GM21360 (cell line): ENCODE measurements at regions not wholly inside any gene's neighbourhood (a gene's known extent, or its start where the extent isn't known, plus 50 kb on each side); places are given as distances from the start of the nearest gene placed in this dataset.
"Not testable (repeated sequence)": the region's sequence is repeated elsewhere in the genome, so short reads cannot be mapped to it uniquely, and the experiment has no call there.

Experiments used
- ATAC-seq: cut with Tn5 transposase; IDR thresholded peaks from one replicate; pipeline ENCODE4 v1.9.1; 2021; ENCODE audit warnings: mild to moderate bottlenecking, moderate library complexity; ENCODE audit not compliant: unreplicated experiment

DNA sequence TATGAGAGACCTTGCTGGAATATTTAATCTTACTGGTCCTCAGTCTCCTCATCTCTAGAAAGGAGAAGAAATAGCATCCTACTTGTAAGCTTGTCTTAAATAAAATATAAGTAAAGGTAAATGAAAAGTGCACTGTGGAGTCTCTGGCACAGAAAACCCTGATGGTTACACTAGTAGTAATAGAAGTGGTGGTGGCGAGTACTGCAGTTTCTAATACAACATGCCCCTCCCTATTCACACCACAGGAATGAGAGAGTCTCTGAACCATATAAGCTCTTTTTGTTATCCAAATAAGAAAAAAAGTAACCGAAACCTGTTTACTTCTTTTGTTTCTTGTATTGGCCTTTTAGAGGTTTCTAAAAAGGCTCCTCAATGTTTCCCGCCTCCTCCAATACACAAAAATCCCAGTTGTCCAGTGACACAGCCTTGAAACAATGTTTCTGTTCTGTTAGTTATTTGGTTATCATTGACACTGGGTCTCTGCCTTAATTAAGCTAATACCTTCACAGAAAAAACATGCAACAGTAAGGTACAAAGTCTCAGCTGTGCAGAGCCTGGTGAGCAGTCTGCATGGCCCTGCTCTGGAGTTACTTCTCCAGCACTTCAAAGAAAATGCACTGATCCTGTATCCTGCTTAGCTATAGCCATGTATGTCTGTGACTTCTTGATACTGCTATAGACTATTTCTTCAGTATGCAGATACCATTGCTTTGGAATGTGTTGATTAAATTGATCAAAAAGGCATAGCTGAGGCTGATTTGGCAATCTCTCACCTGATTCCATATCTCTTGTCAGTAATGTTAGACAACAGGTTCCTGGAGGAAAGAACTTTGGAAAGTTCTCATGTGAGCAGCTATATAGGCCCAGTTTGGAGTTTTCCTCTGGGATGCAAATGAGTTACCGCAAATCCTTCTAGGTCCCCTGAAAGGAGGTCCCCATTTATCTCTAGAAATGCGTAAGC lies 315.6 kb upstream of the IL12A start:
- ATAC-seq = peak; percentile 86

DNA sequence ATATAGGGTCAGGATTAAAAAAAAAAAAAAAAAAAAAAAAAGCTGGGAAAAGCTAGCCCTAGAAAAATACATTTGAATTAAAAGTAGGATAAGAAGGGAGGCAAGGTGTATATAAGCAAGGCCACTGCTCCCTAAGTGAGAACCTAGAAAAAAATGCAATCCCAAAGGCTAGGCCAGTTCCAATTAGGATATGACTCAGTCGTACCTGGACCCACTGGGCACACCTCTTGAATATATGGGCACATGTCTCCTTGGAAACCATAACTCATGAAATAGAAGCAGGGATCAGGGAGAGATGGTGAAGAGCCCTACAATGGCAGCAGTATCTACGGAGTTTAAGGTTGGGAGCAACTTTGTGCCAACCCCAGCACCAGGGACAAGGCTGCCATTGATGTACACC lies 314.1 kb upstream of the IL12A start:
- ATAC-seq = no peak

DNA sequence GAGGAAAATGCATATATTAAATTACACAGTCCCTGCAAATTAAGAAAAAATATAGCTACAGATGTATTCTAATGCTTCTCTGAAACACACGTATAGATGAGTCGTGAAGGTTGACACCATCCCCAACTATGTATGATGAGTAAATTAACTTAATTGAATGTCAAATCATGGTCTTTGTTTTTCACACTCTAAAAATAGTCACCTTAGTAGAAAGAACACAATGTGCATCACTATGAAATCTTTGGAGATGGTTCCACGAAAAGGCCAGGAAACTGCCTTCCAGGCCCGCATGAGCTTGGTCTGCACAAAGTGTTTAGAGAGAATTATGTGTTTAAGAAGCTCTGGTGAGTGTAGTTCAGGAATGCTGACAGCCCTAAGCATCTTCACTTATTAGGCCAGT lies 313.4 kb upstream of the IL12A start:
- no peak for ATAC-seq

DNA sequence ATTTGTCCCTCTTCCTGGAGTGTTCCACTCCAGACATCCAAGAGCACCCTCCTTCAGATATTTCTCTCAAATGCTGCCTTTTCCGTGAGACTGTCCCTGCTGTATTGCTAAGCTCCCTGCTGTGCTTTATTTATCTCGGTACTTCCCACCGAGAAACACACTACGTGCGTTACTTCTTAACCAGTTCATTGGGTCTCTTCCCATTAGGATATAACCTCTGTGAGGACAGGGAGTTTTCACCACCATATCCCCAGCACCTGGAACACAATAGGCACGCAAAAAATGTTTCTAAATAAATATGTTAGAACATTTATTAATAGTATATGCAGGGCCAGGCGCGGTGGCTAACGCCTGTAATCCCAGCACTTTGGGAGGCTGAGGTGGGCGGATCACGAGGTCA lies 308.7 kb upstream of the IL12A start:
- ATAC-seq = no peak

DNA sequence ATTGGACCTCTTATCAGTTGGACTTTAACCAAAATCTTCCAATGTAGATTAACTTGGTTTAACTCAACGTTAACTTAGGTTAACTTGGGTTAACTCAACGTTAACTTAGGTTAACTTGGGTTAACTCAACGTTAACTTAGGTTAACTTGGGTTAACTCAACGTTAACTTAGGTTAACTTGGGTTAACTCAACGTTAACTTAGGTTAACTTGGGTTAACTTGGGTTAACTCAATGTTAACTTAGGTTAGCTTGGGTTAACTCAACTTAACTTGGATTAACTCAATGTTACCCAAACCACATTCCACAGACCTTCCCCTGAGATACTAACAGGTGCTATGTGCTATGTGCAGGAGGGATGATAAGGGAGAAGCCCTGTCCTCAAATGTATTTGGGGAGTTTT lies 306.9 kb upstream of the IL12A start:
- not testable (repeated sequence) for ATAC-seq

DNA sequence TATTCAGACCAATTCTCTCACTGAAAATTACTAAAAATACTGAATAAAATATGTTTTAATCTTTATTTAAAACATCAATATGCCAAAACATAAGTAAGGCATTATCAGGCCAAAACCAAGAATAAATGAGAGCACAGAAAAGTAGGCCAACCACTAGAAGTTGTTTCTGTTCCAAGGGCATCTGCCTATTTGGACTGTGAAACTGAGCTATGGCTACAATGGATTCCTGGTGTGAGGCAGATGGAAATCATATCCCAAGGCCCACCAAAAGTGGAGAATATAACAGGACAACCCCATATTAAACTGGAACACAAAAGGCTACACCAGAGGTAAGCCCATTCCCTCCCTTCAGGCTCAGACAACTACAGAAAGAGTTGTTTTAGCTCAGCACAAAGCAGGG lies 302.8 kb upstream of the IL12A start:
- ATAC-seq = no peak

DNA sequence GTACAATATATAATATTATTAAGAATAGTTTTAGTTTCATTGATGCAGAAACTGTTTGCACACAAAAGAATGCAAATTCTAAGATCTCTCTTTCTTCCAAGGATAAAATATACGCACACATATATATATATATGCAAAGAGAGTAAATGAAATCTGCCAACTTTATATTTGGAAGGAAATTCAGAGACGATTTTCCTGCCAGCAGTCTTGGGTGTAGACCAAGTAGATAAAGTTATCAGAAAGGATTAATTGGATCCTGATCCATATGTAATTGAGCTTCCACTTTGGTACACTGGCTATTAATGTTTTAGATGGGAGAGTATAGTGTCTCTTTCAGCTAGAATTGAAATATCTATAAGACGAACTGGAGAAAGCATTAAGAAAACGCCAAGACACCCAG lies 295.4 kb upstream of the IL12A start:
- ATAC-seq = no peak

DNA sequence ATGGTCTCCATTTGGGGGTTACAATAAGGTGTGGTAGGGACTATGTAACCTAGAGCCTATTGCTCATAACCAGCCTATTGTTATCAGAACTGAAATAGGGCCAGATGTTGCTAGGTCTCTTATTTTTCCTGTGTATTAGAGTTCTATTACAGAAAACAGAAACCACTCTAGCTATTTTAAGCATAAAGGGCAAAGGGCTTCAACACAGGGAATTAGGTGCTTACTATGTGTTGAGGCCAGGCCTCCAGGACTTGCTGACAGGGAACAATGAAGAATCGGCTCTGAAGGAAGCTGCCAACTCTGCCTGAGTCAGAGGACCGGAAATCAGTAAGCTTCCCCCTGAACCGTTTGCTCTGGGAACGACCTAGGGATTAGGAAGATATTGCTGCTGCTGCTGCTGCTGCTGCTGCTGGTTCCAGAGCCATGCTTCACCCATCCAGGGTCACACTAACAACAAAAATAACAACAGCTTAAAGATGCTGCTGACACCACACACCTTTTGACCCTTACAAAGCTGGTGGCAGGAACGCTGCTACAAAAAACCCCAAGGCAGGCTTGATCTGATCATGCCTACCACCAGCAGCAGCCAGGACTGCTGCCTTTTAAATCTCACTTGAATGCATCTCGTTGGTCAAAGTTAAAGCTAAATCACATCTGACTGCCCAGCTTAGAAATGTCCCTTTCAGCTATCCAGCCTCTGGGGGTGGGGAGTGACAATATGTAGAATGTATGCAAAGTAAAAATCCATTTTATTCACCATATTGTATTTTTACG lies 276.9 kb upstream of the IL12A start:
- no peak for ATAC-seq

DNA sequence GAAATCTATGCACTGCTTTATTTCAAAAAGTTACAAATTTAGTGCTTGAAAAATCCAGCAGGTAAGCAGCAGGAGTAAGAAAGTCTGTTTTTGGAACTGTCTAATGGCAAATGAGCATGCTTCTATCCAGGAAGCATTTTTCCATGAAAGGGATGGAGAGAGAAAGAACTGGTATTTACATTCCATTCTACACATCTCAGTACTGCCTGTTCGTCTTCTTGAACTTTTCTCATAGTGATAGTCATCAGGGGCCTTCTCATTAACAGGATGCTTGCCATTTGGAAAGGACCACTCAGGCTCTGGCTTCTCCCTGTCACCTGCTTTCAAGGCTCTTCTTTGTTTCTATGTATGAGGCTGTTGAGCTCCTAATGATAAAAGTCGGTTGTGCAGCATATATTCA lies 267.3 kb upstream of the IL12A start:
- ATAC-seq = no peak

DNA sequence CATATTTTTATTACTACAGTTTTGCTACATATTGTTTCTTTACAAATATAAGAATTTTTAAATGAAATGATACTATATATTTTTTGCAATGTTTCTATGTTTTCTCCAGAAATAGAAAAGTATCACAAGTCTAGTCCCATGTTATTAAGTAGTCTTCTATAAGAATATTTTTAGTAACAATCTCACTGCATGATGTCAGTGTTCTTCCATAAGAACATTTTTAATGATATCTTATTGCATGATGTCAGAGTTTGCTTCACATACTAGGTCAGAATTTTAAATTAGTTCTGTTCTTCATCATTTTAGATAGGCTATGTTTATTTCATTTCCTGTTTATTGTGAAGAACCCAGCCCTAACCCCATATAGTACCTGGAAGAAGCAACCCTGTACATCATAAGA lies 265.3 kb upstream of the IL12A start:
- ATAC-seq = no peak

DNA sequence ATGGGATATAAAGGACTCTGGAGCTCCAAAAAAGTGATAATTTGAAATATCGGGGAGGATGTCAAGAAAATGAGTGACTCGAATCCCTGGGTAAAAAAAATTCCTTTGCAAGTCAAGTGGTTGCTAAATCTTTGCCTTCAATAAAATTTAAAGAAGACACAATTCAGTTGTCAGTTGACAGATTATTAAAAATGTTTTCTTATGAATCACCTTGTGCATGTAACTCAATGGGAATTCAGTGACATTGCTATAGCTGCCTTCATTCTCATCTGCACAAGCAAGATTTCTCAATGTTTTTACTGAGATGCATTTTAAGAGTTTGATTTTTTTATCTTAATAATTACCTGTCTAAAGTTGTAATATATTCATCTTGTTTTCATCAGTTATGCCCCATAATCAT lies 264.0 kb upstream of the IL12A start:
- ATAC-seq = no peak

DNA sequence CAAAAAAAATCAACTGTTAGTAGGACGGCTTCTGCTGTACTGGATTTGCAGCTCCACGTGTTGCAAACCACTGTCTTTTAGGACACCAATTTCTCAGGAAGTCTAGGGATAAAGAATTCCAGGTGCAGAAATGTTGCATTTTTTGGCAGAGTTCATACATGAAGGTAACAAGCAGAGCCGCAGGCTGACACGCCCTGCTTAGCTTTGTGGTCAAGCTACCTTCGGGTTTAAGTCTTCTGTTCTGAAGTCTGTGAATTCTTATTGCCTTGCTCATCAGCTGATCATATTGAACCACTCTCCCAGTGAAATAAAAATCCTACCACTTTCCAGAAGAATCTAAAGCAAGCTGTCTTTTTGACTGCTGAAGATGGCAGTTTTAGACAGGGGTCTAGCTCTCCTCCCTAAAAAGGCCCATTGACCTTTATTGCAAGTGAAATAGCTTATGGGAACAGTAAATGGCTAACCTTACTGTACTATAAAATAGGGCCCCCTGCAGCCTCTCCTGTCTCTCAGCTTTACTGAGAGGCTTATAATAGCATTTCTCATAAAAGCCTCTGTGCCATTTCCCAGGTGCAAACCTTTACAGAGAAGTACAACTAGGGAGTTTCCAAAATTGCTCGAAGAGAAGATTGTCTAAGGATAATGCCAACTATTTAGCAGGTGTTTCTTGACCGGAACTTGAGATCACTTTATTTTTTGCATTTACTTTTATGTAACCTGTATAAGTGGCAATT lies 262.2 kb upstream of the IL12A start:
- no peak for ATAC-seq

DNA sequence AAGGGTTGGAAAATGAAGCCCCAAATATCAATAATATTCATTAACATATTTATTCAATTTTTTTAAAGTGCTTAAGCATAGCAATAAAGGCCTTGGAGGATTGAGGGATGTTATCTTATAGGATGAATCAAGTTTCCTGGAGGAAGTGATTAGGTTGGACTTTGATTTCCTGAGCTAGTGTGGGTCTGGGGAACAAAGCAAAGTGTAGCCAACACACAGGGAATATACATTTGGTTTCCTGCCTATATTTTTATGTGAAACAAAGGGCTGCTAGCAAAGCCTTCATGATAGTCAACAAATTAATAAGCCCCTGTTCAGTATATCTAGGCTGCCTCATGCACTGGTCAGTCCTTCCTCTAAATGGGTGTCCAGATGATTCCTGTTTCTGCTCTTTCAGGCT lies 261.1 kb upstream of the IL12A start:
- ATAC-seq = no peak

DNA sequence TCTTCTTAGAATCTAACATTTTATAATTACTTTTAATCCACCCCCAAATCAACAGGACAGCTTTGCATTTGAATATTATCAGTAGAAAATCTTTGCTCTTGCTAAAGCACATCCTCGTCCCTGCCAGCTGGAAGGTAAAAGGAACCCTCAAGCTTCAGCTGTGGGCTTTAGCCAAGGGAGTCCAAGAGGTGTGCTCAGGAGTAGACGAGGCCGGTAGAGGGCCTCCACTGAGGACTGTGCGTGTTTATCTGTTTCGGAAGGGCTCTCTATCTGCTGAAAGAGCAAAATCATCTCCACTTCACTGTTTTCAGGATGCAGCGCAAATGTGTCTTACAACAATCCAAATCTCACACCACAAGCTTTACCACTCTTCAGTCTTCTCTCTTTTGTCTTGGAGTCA lies 257.4 kb upstream of the IL12A start:
- ATAC-seq = no peak

DNA sequence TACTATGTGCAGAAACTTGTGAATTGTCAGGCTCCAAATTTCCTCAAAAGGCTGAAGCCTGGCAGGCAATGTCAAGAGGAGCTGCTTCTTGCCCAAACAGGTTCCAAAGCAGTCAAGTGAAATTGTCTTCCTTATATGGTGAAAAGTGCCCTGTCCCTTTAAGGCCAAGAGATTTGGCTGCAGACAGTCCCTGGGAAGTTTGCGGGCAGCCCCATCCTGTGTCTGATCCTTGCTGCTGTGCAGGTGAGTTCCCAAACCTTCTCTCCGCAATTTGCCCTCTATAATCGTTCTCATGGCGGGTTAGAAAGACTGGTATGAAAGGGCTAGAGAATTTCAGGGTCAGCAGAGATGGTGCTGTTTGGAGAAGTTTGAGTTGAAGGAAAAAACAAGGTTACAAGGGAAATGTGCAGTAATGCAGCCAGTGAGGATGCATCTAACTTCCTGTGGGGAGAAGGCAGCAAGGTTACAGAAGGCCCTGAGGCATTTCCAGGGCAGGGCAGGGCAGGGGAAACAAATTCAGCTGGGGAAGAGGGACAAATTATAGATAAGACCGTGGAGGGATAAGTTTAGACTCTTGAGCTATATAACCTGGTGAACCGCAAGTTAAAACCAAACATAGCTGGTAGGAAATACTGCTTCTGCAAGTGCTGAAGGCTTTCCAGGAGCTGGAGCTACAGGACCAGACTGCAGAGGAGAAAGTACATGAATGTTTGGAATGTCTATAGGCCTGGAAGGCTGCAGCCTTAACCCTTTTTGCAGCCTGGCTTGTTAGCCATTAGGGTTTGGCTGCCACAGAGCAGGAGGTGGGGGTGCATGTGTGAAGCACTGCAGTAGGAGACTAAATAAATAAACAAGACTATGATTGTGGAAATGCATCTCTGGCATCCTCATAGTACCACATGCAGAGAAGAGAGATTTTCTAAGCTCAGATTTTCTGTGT lies 256.2 kb upstream of the IL12A start:
- no peak for ATAC-seq

DNA sequence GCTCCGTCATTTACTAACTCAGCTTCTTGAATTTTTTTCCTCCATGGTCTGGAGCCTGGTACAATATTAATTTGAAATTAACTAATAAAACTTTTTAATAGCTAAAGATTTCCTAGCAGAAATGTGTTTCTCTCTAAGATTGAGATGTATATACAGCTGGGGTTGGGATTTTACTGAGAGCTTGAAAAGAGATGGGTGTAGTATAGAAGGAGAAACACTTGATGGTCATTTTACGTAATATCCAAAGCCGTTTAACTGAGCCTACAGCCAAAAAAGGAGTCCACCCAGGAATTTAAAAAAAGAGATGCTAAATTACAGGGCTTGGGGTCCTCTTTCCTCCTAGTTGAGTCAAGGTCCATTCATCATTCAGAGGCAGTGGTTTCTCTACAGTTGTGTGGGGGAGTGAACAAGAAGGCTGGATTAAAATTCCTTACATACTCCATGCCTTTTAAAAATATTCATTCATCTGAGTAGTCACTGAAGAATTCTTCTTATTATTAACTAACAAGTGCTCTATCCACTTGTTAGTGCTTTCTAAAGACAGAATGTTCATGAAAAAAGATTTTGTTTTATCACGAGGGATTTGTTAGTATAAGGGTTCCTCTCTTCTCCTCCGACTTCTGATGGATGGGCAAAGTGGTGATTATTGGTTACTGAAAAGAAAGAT lies 255.3 kb upstream of the IL12A start:
- ATAC-seq = no peak

DNA sequence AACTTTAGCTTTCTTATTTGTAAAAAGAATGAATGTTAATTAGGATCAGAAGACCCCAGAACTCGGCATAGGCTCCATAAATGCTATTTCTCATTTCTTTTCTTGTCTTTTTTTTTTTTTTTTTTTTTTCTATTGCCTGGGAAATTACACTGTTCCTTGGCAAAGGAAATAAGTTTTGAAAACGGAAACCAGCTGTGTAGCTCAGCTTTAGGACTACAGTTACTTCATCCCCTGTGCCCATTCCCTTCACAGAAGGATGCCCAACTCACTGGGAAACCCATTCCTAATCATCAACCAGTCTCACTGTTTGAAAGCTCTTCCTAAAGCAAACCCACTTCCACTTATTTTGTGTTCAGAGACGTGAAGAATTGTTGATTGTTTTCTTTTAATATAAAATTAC lies 254.0 kb upstream of the IL12A start:
- no peak for ATAC-seq

DNA sequence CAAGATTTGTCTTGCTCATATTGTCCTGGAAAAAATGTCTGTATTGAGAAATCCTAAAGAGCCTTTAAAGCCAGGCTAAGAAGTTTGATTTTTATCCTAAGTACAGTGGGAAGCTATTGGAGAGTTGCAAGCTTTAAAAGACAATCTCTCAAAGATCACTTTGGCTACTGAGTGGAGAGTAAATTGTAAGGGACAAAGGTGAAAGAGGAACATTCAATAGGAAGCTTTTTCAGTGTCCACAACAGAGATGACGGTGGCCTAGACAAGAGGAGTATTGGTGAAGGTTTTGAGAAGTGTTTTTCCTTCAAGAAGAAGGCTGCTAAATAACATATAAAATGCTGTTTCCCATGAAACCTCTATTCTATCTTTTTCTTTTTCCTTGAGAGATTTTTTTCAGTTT lies 249.5 kb upstream of the IL12A start:
- no peak for ATAC-seq

DNA sequence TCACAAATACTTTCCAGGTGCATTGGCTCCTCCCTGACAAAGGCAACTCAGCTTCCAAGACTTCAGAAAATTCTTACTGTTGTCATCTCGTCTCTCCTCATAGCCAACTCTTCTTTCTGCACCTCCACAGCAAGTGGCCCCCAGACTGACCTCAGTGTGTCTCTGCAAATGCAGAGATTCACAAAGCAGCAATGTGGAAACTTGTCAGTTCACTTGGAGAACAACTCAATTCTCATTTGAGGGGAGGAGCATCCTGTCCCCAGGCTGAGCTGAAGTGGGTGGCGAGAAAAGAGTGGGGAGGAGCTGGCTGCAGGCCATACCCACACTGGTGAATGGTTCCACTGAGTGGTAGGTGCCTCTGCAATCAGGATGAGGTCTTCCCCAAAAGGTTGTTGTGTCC lies 248.7 kb upstream of the IL12A start:
- ATAC-seq = no peak

DNA sequence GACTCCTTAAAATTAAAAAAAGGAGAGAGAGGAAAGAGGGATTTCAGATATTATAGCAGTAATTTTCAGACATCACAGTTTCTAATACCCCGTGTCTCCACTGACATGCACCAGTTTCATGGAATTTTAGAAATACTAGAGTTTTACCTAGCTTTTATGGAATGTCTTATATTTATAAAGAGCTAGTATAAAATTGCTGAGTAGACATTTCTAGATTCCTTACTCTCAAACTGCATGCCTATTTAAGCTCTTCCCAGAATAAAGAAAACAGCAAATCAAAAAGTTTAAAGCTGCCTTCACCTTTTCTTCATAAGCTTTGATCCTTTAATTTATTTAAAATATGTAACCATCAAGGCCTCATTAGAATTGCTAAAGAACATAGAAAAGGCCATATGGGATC lies 247.4 kb upstream of the IL12A start:
- ATAC-seq = no peak
